ENCODE measurements at regions not wholly inside any gene's neighbourhood (a gene's known extent, or its start where the extent isn't known, plus 50 kb on each side); places are given as distances from the start of the nearest gene placed in this dataset.

- Histone ChIP-seq H3K18ac (ENCODE audit: low read depth, low read length) (no peak overlapping the region), H3K4me2 (ENCODE audit: low read depth, low read length) (no peak overlapping the region), H3K9ac (ENCODE audit: low read depth, low read length) (no peak overlapping the region), H2BK120ac (ENCODE audit: low read depth, low read length) (no peak overlapping the region), H2BK20ac (ENCODE audit: low read depth, low read length) (no peak overlapping the region), H3K9me1 (ENCODE audit: insufficient read depth, low read length) (no peaks in the 10 kb centered on the region), H4K20me1 (ENCODE audit: insufficient read depth, low read length) (no peaks in the 10 kb centered on the region), H2BK15ac (ENCODE audit: low read depth, low read length) (no peak overlapping the region), H3K23ac (ENCODE audit: low read depth, low read length) (no peak overlapping the region), H4K91ac (ENCODE audit: insufficient read depth, low read depth, low read length) (no peak overlapping the region), H3K36me3 (ENCODE audit: control insufficient read depth, insufficient read depth, low read length) (no peaks in the 10 kb centered on the region), H3K9me3 (ENCODE audit: control insufficient read depth, insufficient read depth, low read length) (peaks cover 6% of the 10 kb centered on the region; the same call in 1 of the 2 replicates), H4K8ac (ENCODE audit: low read depth in 2 of 2, low read length in 2 of 2) (no peak overlapping the region), H3K14ac (replicated peaks; ENCODE audit: low read depth, low read length) (no peak overlapping the region), H2AFZ (replicated peaks; ENCODE audit: low read length, poor library complexity) (no peak overlapping the region), H3K4ac (ENCODE audit: low read depth, low read length) (no peak overlapping the region), H3K79me1 (ENCODE audit: low read depth in 1 of 2, low read length in 2 of 2) (no peaks in the 10 kb centered on the region), H2BK5ac (ENCODE audit: low read depth, low read length, poor library complexity, severe bottlenecking) (no peak overlapping the region), H3K27me3 (ENCODE audit: control insufficient read depth, insufficient read depth, low read length) (no peaks in the 10 kb centered on the region), H2AK9ac (replicated peaks; ENCODE audit: low read depth, low read length, poor library complexity) (no peak overlapping the region), H3K4me3 (ENCODE audit: insufficient read depth, low read depth, low read length) (no peak overlapping the region), H3K27ac (ENCODE audit: insufficient read depth, low read length) (no peak overlapping the region), H4K5ac (ENCODE audit: low read depth, low read length) (no peak overlapping the region), H3K56ac (ENCODE audit: extremely low read depth, insufficient read depth, low read length) (no peak overlapping the region), H2AK5ac (ENCODE audit: low read depth, low read length) (no peak overlapping the region), H3K4me1 (ENCODE audit: control insufficient read depth, insufficient read depth, low read length) (no peaks in the 10 kb centered on the region)
- TF ChIP-seq CEBPB (IDR thresholded peaks at IDR 0.05; ENCODE audit: low read depth, low read length) (no peak), CHD1 (IDR thresholded peaks at IDR 0.05; ENCODE audit: low read depth, low read length) (no peak), POLR2A (IDR thresholded peaks at IDR 0.05; ENCODE audit: low read depth, low read length) (no peak), NFE2L2 (IDR thresholded peaks at IDR 0.05; ENCODE audit: low read depth, low read length) (no peak)
- CTCF ChIA-PET, result no interaction called here
- DNase-seq, result no peak
- in situ Hi-C loops (cut with MboI; ENCODE audit: low sequenced_read_pairs) (no loop called here), dilution Hi-C loops (cut with HindIII; ENCODE audit: low sequenced_read_pairs, unreplicated experiment) (no loop called here), intact Hi-C loops (cut with micrococcal nuclease) (no loop called here)
- POLR2A ChIA-PET (ENCODE audit: unreplicated experiment), result no interaction called here
- no peak for ATAC-seq (ENCODE audit: low read depth)
- no TSS peak for BruUV-seq (replicated peaks)
These were observed 717.6 kb upstream of the HS3ST1 start for GRCh38 chr4:12146339-12146738.
